OCI-LY3 (cell line): ENCODE measurements at regions not wholly inside any gene's neighbourhood (a gene's known extent, or its start where the extent isn't known, plus 50 kb on each side); places are given as distances from the start of the nearest gene placed in this dataset.

ENCODE experiments used
- CTCF ChIP-seq: fragments of 200-600, 300-600 bp; sonication (generic); IDR thresholded peaks from 2 replicates; pipeline ENCODE4 v1.5.1; 2014; ENCODE audit warnings: antibody characterized with exemption, low read length, low read depth
- EZH2phosphoT487 ChIP-seq: fragments of 200-600 bp; shearing (Covaris generic); IDR thresholded peaks from 2 replicates; pipeline ENCODE4 v1.6.1; 2018; ENCODE audit warnings: antibody characterized with exemption, mixed run types, low read depth

- TF ChIP-seq CTCF, result no peak
- no peak for TF ChIP-seq EZH2phosphoT487
Observed at GRCh38 chr5:156258934-156259333, 68.0 kb upstream of the SGCD start.
